ENCODE measurements at regions not wholly inside any gene's neighbourhood (a gene's known extent, or its start where the extent isn't known, plus 50 kb on each side); places are given as distances from the start of the nearest gene placed in this dataset.

- no peak for DNase-seq
These were observed 1264.2 kb downstream of the OTOL1 start for GRCh38 chr3:162760789-162761188.

GRCh38 chr3:162764051-162764807 lies 1267.6 kb downstream of the OTOL1 start:
- no peak for DNase-seq

- no peak for DNase-seq
These were observed 1268.1 kb downstream of the OTOL1 start for GRCh38 chr3:162764808-162765071.

- DNase-seq = no peak
These were observed 1268.9 kb downstream of the OTOL1 start for GRCh38 chr3:162765524-162765923.

GRCh38 chr3:162769564-162769963 lies 1273.0 kb downstream of the OTOL1 start:
- DNase-seq = no peak

GRCh38 chr3:162770551-162770950 lies 1273.9 kb downstream of the OTOL1 start:
- no peak for DNase-seq

GRCh38 chr3:162774613-162775100 lies 1278.0 kb downstream of the OTOL1 start:
- DNase-seq = no peak

GRCh38 chr3:162776148-162776547 lies 1279.5 kb downstream of the OTOL1 start:
- no peak for DNase-seq

- no peak for DNase-seq
These were observed 1280.5 kb downstream of the OTOL1 start for GRCh38 chr3:162777118-162777517.

GRCh38 chr3:162780313-162780712 lies 1283.7 kb downstream of the OTOL1 start:
- DNase-seq = no peak

- DNase-seq = no peak
These were observed 1303.3 kb downstream of the OTOL1 start for GRCh38 chr3:162799910-162800309.

- no peak for DNase-seq
These were observed 1305.8 kb downstream of the OTOL1 start for GRCh38 chr3:162802228-162802965.

- DNase-seq = no peak
These were observed 1314.2 kb downstream of the OTOL1 start for GRCh38 chr3:162810776-162811175.

- no peak for DNase-seq
These were observed 1346.1 kb downstream of the OTOL1 start for GRCh38 chr3:162842549-162843216.

GRCh38 chr3:162845918-162846317 lies 1349.3 kb downstream of the OTOL1 start:
- no peak for DNase-seq

- DNase-seq = no peak
These were observed 1350.9 kb downstream of the OTOL1 start for GRCh38 chr3:162847511-162847910.

- DNase-seq = no peak
These were observed 1367.0 kb downstream of the OTOL1 start for GRCh38 chr3:162863579-162863978.

GRCh38 chr3:162865466-162865865 lies 1368.9 kb downstream of the OTOL1 start:
- DNase-seq = no peak

- DNase-seq = no peak
These were observed 1382.5 kb downstream of the OTOL1 start for GRCh38 chr3:162879021-162879562.

GRCh38 chr3:162884373-162884772 lies 1387.8 kb downstream of the OTOL1 start:
- no peak for DNase-seq

GRCh38 chr3:162892921-162893793 lies 1396.5 kb downstream of the OTOL1 start:
- DNase-seq = no peak

GRCh38 chr3:162897291-162897690 lies 1400.7 kb downstream of the OTOL1 start:
- DNase-seq = no peak
